NCI-H345 (cell line): ENCODE measurements at regions not wholly inside any gene's neighbourhood (a gene's known extent, or its start where the extent isn't known, plus 50 kb on each side); places are given as distances from the start of the nearest gene placed in this dataset.
A peak's percentile ranks its signal among the peaks of the same experiment; 100 is the strongest.
"Not testable (repeated sequence)": the region's sequence is repeated elsewhere in the genome, so short reads cannot be mapped to it uniquely, and the experiment has no call there.

Source experiments
- DNase-seq: peaks from one replicate; lab custom pipeline; 2025; lab: John Stamatoyannopoulos, UW

DNA sequence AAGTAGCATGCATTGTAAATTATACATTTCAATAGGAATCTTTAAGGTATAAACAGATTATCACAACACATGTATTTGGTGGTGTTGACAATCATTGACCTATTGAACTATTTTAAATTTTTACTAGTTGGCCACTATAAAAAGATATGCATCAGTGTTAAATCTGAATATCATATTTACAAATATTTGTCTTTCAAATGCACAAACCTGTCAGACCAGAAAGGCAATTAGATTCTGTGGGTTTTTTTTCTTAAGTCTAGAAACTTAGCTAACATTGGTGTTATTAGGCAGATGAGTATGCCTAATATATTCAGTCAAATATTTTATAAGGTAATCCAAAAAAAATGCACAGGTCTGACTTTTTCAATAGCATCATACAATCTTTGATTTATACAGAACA, 241.4 kb upstream of the DGKB start:
- no peak for DNase-seq

DNA sequence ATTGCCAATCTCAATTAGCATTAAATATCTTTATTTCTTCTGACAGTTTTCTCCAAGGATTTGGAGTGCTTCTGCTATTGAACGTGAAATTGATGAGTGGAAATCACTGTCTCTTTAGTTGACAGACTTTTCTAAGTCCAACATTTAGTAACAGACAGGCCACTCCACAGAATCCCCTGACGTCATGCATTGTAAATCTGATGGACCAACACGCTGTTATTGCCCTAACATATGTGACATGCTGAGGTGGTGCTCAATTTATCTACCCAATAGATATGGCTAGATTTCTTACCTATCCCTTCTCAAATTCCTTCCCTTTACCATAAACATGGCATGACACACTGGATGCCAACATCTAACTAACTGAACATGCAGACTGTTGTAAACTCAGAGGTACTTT, 240.6 kb upstream of the DGKB start:
- no peak for DNase-seq

DNA sequence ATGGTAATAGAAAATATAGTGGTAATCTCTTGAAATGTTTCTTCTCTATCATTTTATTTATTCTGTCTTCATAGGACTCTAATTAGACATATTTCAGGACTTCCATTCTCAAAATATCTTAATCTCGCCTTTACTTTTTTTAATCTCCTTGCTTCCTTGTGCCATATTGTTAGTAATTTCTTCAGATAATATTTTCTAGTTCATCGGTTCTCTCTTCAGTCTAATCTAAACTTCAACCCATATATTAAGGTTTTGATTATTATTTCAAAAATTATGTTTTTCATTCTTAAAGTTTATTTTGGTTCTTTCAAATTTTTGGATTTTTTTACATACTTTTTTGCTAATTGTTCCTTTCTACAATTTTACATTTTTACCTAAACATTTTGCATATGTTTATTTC, 237.9 kb upstream of the DGKB start:
- no peak for DNase-seq

DNA sequence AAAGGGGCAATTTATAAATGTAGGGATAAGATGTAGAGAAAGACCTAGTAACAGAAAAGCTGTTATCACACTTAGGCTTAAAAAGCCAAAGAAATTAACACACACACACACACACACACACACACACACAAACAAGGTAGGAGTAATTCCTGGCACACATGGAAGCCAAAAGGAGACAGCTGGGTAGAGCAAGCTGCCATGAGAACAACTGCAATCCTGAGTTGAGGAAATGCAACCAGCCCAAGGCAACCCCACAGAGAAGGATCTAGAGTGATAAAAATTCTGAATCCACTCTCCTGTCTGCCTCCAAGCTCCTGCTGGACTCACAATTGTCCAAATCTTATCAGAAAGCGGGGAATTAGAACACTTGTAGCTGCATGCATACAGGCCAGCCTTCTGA, 229.1 kb upstream of the DGKB start:
- DNase-seq, result no peak

DNA sequence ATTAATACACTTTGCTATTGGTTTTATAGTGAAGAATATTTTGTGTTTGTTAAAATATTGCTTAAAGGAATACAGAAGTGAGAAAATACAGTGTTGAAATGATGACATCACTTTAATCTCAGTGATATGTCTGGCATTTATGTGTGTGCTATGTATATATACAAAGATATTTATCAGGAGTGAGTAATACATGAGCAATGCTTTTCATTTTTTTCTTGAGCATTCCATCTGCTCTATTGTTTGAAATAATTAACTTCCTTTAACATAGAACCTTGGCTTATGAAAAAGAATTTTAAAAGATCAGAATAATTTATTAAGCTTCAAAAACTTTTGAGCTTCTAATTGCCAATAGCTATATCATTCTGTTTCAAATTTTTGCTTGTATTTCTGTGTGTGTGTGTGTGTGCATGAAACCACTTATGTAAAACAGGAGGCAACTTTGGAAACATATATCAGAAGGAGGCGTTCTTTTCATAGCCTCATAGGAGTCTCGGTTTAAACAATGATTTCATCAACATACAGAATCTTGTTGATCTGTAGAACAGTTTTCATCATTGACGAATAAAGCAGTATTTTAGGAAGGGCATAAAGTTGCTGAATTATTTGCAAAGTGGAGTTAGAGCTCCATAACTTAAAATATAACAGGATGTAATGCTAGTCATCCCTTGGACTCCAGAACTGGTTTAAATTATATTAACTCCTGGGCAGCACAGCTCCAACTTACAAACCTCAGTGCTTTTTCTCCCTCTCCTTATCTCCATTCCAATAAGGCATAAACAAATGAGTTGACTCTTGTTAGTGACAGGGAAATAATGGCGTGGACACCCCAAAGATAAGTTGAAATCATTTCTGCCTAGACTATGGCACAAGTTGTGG, 228.4 kb upstream of the DGKB start:
- no peak for DNase-seq

DNA sequence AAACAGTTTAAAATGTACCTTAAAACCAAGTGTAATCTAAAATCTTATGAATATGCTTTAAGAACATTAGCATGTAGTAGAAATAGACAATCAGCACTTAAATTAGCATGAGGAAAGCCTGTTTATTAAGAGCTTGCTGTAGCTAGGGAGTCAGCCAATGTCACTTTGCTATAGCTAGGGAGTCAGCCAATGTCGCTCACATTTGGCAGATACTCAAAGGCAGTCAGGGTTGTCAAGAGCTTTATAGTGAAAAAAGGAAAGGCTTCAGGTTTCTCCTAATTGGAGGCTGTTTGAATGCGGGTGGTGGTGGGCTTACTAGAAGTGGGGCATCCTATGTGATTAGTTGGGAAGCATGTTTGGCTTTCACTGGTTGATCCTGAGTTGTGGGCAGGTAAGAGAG, 226.2 kb upstream of the DGKB start:
- DNase-seq, result peak; percentile 82

DNA sequence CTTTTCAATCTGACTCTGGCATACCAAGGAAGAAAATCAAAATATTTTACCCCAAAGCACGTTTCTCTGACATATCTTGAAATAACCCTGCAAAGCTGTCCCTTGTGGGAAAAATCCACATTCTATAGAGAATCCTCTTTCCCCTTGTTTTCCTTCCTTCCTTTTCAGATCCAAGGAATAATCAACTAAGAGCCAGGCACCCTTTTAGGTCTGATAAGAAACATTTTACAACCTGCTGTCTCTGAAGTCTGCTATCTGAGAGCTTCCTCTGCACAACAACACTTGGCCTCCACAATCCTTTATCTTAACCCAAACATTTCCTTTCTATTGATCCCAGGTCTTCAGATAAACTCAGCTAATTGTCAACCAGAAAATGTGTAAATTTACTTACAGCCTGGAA, 224.1 kb upstream of the DGKB start:
- not testable (repeated sequence) for DNase-seq

DNA sequence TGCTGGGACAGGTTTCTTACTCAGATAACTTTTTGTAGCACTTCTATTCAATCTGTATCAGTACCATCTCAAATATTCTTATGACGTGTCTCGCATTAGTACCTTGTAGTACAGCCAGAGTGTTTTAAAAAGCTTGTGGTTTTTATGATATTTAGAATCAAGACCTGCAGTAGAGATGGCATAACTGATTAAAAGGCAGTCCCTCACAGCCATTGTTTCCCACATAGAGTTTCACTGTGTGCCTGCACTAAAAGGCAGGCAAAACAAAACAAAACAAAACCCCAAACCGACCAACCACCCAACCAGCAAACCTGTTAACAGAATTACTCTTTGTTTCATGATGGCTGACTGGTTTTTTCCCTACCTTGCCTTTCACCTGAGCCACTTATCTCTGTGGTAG, 221.3 kb upstream of the DGKB start:
- no peak for DNase-seq

DNA sequence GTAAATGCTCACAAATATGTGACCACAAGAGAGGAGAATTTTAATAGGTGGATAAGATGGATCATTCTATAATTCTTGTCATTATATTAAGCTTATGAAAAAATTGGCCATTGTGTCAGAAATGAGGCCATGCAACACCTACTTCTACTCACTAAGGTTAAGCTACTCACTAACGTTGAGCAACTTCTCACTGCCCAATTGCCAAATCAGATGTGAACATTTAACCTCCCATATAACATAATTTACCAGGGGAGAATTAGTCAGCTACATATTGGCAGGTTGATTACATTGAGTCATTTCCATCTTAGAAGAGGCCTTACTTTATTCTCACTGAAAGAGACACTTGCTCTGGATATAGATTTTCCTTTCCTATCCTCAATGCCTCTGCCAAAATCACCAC, 211.2 kb upstream of the DGKB start:
- DNase-seq, result no peak

DNA sequence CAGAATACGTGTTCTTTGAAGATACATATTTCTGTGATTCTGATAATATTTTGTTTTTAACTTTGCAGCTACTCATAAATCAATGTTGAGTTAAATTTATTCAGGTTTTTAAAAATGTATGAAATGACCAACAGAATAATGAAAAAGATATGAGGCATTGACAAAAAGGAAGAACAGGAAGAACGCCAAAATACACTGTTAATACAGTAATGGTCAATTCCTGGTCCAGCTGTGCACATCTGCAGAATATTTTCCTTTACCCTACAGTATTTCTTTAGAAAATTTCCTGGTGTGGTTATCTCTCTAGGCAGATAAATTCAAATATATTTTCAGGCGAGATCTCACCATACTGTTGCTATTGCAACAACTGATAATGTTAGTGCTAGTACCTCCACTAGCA, 203.2 kb upstream of the DGKB start:
- DNase-seq, result no peak

DNA sequence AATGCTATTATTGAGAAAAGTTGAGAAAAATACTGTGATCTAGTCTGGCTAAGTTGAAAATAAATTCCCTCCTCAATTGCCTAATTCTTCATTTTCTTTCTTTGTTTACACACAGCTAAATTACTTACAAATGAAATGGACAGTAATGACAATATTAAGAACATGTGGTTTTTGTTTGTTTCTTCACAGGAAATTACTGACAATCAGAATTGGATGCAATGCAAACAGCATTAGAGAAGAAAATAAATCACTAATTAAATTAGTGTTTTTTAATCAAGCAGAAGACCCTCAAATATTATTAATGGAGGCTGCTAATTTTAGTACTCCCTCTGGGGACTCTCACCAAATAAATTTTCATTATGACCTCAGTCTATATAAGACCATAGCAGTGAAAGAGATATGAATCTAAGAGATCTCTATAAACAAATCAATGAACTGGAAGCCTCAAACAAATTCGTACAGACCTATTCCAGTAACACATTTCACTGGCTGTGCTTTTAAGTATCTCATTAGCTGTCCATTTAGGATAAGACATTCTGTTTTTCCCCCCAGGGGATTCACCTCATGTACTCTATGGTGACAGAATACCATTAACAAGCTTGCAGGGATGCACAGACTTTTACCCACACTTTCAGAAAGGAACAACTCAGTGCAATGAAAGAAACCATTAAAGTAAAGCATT, 202.0 kb upstream of the DGKB start:
- peak; percentile 23 for DNase-seq

DNA sequence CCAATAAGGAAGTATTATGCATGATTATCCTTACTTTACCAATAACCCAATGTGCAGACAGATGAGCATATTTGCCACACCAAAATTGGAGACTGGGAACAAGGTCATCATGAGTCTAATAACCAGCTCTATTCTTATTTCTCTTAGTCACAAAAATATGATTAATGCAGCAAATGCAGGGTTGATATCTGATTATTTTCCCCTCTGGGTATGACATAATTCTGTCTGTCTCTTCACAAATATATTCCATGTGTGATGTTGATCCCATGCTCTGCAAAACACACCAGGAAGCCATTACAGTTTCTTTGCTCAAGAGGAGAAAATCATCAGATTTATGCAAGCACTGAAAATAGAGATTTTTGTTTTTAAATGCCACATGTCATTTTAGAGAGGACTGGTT, 196.5 kb upstream of the DGKB start:
- DNase-seq, result no peak

DNA sequence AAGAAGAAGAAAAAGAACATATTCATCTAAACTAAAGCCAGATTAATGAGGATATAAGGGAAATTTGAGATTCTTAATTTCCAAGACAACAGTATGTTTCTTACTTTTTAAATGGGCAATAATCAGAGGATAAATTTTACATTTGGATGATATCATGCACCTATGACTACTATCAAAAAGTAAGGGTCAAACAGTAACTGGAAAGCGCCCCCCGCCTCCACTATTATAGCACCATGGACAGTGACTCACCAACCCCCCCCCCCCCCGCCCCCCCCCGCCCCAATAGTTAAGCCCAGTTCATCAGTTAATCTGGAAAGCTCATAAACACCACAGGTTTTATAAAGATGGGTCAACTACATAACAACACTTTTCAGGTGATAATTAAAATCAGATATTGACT, 194.3 kb upstream of the DGKB start:
- no peak for DNase-seq

DNA sequence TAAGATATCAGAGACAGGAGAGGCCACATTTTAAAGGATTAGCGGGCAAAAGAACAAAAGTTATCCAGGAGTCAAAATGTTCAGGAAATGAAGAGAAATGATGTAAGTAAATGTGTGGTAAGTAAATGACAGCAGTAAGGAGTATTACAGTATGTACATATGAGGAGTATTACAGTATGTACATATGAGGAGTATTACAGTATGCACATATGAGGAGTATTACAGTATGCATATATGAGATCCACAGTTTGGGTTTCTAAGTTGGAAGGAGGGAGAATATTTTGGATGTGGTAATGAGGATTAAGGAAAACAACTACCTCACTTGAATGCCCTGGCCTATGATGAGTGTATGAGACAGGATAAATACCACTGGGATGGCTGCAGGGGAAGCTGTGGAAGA, 192.4 kb upstream of the DGKB start:
- DNase-seq, result no peak

DNA sequence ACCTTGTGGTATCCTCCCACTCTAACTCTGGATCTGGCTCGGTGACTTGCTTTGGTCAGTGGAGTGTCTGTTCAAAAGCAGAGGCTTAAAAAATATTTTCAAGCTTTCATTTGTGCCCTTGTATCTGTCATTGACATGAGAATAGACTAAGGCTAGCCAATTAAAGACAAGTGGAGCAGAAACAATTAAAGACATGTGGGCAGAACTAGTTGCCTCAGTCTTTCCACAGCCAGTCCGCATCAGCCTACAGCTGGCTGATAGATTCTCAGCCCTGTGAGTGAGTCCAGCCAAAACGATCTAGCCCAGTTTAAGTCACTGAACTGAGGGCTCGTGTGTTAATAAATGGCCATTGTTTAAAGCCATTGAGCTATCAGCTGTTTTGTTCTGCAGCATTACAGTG, 185.2 kb upstream of the DGKB start:
- DNase-seq, result no peak

DNA sequence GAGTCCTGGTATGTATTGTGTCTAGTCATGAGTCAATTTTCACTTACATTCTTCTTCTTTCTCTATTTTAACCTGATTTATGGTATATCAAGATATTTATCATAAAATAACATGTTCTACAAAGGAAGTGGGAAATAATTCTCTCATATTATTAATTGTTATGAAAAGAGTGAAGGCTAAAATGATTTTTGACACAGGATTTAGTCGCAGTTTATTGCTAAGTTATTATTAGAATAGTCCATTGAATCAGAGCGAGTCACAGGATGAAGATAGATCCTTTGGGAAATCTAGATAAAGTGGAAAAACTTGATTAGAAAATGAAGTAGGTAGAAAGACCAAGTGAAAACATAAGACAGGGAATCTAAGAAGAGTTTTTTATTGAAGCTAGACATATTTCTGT, 184.3 kb upstream of the DGKB start:
- DNase-seq, result no peak

DNA sequence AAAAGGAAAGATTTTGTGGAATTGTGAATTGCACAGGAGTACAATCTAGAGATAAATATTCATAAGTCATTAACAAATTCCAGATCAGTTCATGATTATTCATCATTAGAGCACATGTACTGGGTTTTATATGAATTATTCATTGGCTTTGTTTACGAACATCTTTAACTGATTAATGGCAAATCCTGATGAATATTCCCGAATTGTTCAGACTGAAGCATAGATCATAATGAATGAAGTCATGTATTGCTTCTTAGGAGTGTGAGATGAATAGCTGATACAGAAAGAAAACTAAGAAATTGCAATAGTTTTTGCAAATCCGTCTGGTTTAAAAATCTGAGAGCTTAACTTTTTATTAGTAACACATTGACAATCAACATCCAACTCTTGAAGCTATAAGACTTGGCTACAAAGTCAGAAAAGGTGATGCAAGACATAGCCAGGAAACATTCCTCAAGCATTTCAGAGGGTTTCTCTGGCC, 183.6 kb upstream of the DGKB start:
- DNase-seq, result no peak

DNA sequence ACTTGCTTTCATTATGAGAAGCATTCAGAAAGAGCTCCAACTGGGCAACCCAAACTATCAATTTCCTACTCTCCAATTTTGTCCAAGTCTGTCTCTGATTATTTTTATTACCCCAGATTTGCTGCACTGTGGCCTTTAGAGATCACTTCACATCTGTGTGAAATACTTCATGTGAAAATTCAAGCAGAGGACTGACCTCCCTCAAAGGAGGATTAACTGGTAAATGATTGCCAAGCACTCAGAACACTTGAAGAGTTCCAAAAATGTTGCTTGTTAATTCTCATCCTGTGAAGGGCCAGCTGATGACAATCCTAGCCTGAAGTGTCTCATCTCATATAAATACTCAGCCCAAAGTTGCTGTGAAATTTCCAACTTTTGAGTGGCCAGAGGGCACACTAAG, 182.8 kb upstream of the DGKB start:
- DNase-seq, result no peak

DNA sequence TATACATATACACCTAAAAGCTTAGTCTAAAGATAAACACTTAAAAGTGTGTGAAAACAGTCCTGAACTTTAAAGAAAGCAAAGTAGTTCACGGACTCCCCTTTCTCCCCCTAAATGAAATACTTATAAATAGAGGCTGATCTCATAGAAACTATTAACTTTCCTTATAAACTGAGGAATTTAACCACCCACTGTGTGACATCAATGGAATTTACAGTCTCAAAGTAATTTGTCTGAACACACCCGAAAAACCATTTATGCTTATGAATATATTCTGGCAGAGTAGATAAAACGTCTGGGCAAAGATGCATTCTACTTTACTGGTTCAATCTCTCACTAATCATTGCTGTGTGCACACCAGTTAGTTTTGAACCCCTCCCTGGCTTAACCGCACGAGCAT, 181.8 kb upstream of the DGKB start:
- no peak for DNase-seq

DNA sequence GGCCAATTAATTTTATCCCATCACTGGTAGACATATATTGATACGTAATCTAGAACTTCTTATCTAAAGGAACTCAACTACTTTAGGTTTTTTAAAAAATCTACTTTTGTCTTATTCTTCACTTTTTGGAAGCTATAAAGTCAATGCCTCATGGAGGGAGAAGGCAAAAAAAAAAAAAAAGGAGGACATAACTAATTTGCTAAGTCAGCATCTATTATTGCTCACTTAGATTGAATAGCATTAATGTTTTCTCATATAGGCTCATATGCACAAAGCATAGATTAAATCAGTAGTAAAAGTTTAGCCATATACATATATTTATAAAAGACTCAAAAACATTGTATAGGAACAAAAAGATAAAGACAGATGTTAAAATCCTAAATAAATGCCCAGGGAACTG, 179.3 kb upstream of the DGKB start:
- DNase-seq, result no peak

DNA sequence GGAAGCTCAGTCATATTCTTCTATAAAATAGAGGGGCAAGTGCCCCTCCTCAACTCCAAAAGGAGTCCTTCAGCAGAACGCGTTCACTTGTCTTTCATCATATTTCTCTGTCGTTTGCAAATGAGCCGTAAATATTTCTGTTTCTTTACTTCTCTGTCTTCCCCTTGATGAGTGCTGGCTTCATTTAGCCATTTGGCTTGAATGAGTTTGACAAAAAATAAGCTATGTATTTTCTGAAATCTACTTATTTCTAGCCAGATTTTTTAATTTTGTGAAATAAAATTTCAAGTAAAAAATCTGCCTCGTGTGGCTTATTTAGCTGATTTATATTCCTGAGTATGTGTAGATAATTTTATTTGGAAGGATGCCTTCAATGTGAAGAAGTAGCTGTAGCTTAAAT, 170.8 kb upstream of the DGKB start:
- no peak for DNase-seq

DNA sequence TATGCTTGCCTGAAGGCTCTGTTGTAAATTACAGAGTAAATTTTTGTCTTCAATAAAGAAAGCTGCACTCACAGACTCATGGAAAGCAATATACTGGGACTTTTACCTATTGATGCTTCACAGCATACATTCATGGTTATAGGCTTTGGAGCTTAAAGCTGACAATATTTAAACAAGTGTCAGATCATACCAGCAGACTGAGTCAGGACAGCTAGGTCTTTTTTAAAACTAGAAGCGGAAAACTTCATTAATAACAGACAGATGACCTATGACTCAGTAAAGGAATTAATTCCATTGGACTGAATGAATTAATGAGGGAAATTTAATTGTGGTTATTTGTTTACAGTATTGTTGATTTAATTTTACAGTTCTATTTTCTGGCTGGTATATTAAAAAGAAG, 165.8 kb upstream of the DGKB start:
- DNase-seq, result no peak

DNA sequence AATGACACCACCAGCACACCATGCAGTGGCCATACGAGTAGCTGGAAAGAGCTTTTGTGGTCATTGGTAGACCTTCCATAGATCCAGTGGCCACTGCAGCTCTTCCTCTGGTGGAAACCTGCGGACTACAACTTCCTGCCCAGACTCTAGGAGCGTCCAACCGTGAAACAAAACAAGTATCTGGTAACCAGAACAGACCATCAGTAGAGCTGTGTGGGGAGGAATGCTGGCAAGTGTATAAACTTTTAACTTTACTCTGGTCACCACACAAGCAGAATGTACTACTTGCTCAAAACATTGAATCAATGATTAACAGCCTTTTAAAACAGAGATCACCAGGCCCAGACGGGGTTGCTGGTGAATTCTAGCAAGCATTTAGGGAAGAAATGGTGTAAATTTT, 154.7 kb upstream of the DGKB start:
- DNase-seq, result no peak

DNA sequence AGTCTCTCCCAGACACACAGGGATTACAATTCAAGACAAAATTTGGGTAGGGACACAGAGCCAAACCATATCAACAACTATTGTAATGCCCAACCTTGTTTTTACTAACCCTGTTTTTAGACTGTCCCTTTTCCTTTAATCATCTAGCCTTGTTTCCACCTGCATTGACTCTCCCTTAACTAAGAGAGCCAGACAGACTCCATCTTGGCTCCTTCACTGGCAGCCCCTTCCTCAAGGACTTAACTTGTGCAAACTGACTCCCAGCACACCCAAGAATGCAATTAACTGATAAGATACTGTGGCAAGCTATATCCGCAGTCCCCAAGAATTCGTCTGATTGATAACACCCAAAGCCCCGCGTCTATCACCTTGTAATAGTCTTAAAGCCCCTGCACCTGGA, 151.8 kb upstream of the DGKB start:
- DNase-seq, result not testable (repeated sequence)
